K562 (cell line): ENCODE measurements at regions not wholly inside any gene's neighbourhood (a gene's known extent, or its start where the extent isn't known, plus 50 kb on each side); places are given as distances from the start of the nearest gene placed in this dataset.

ENCODE experiments used
- ATAC-seq: fragments of 200-7000 bp; cut with Tn5 transposase; 3 replicates; pipeline ENCODE4 v1.9.1; 2020; ENCODE audit warnings: moderate library complexity
- BruUV-seq: library from RNA; stranded (reverse); fragments of 400-500 nt; replicated peaks from 2 replicates; lab custom pipeline; 2021; lab: Mats Ljungman, UMichigan
- CTCF ChIA-PET: fragments of 300-600 bp; formaldehyde crosslinking; extraction: SDS; loops from one replicate; lab custom pipeline; 2021; ENCODE audit warnings: low intra/inter-chr PET ratio; lab: Yijun Ruan, JAX
- POLR2A ChIA-PET: fragments of 300-600, 350-650 bp; sonication (Branson Sonifier 250); formaldehyde crosslinking; extraction: SDS; loops from one replicate; lab custom pipeline; 2021; ENCODE audit warnings: antibody characterized with exemption, inconsistent platforms; lab: Yijun Ruan, JAX
- DNase-seq, 4 experiments: peaks; one replicate each; pipeline versions ENCODE4 v3.0.0 to v3.0.0-alpha.2; 2011 to 2018; ENCODE audit warnings: low spot score in 3 of 4, mixed read lengths in 3 of 4; ENCODE audit errors: extremely low read depth in 1 of 4
- FAIRE-seq: peaks from 2 replicates; lab custom pipeline; 2011; peaks lifted over from hg19 to GRCh38; lab: Jason Lieb, UNC
- H2AFZ ChIP-seq: 2 replicates; pipeline ENCODE4 v1.6.0; 2011; ENCODE audit warnings: low read depth, low read length, control low read depth, inconsistent platforms
- H3K27ac ChIP-seq: fragments of 200-600 bp; 3 replicates; pipeline ENCODE4 v1.8.0; 2011; ENCODE audit warnings: low read depth, mild to moderate bottlenecking, control low read depth, inconsistent platforms, low read length, moderate library complexity, mixed read lengths; ENCODE audit errors: extremely low read depth
- H3K27me3 ChIP-seq, 2 experiments: fragments of 300-600 bp in 1 of 2; 2 replicates in 1 of 2; 3 replicates in 1 of 2; pipeline versions ENCODE4 v1.6.0 to v1.8.0; 2011; ENCODE audit warnings: inconsistent platforms in 2 of 2, low read length in 2 of 2, mild to moderate bottlenecking in 1 of 2, mixed read lengths in 1 of 2, moderate library complexity in 1 of 2; ENCODE audit not compliant: control insufficient read depth in 2 of 2, insufficient read depth in 2 of 2
- H3K36me3 ChIP-seq: fragments of 300-600 bp; 3 replicates; pipeline ENCODE4 v1.8.0; 2011; ENCODE audit warnings: mild to moderate bottlenecking, low read length, inconsistent platforms; ENCODE audit not compliant: control insufficient read depth, insufficient read depth
- H3K4me1 ChIP-seq, 2 experiments: fragments of 200-600 bp in 1 of 2; replicated peaks in 1 of 2; 2 replicates in 1 of 2; 3 replicates in 1 of 2; pipeline versions ENCODE4 v1.5.1 to v1.8.0; 2011; ENCODE audit warnings: inconsistent platforms in 2 of 2, low read length in 2 of 2, mild to moderate bottlenecking in 1 of 2, mixed read lengths in 1 of 2, moderate library complexity in 1 of 2; ENCODE audit not compliant: control insufficient read depth in 2 of 2, insufficient read depth in 2 of 2
- H3K4me2 ChIP-seq: 2 replicates; pipeline ENCODE4 v1.6.1; 2011; ENCODE audit warnings: low read length, control low read depth, inconsistent platforms, mixed read lengths; ENCODE audit not compliant: insufficient read depth
- H3K4me3 ChIP-seq: fragments of 200-600 bp; sonication (generic), shearing (Covaris generic); 2 replicates; pipeline ENCODE4 v1.5.1; 2016; ENCODE audit warnings: control low read depth, inconsistent platforms
- H3K79me2 ChIP-seq: fragments of 200-600 bp; 3 replicates; pipeline ENCODE4 v1.8.0; 2011; ENCODE audit warnings: low read length, inconsistent platforms; ENCODE audit not compliant: control insufficient read depth, insufficient read depth
- H3K9ac ChIP-seq, 2 experiments: 2 replicates each; pipeline versions ENCODE4 v1.6.0 to v1.6.1; 2011; ENCODE audit warnings: low read depth in 2 of 2, low read length in 2 of 2, control low read depth in 1 of 2, inconsistent platforms in 1 of 2, mild to moderate bottlenecking in 1 of 2, mixed read lengths in 1 of 2; ENCODE audit not compliant: insufficient read depth in 1 of 2
- H3K9me1 ChIP-seq: one replicate; pipeline ENCODE4 v1.6.0; 2011; ENCODE audit warnings: inconsistent platforms, mild to moderate bottlenecking, low read length, moderate library complexity; ENCODE audit not compliant: control insufficient read depth, insufficient read depth
- H3K9me3 ChIP-seq: replicated peaks from 2 replicates; pipeline ENCODE4 v1.5.1; 2011; ENCODE audit warnings: low read depth, low read length, inconsistent platforms; ENCODE audit not compliant: control insufficient read depth, insufficient read depth
- H4K20me1 ChIP-seq: replicated peaks from 2 replicates; pipeline ENCODE4 v1.6.1; 2011; ENCODE audit warnings: low read length, inconsistent platforms, mixed read lengths; ENCODE audit not compliant: control insufficient read depth, insufficient read depth
- CBFA2T2 ChIP-seq: fragments of 450-650 bp; conservative IDR thresholded peaks from 2 replicates; pipeline ENCODE4 v1.6.1; 2017; ENCODE audit warnings: mild to moderate bottlenecking
- CHCHD3 ChIP-seq: fragments of 250-450 bp; sonication (Bioruptor Pico); IDR thresholded peaks from 2 replicates; pipeline ENCODE4 v2.1.2; 2022; ENCODE audit warnings: mild to moderate bottlenecking
- HOXB6 ChIP-seq: fragments of 250-450 bp; sonication (Bioruptor Pico); IDR thresholded peaks from 2 replicates; pipeline ENCODE4 v1.5.1; 2022; ENCODE audit warnings: mild to moderate bottlenecking, borderline replicate concordance
- MAFG ChIP-seq: fragments of 450-650 bp; conservative IDR thresholded peaks from 2 replicates; pipeline ENCODE4 v1.6.1; 2016; ENCODE audit warnings: missing genetic modification characterization, missing compliant biosample characterization
- MIER1 ChIP-seq: fragments of 450-650 bp; IDR thresholded peaks from 2 replicates; pipeline ENCODE4 v1.6.1; 2016; ENCODE audit warnings: antibody characterized with exemption, mild to moderate bottlenecking, low read depth
- NONO ChIP-seq, 2 experiments: fragments of 200-400 bp in 1 of 2; fragments of 450-650 bp in 1 of 2; formaldehyde crosslinking in 1 of 2; IDR thresholded peaks; 2 replicates each; pipeline ENCODE4 v1.6.1; 2017; ENCODE audit warnings: low read depth in 2 of 2, mild to moderate bottlenecking in 2 of 2, moderate library complexity in 2 of 2, low read length in 1 of 2
- SRSF7 ChIP-seq: fragments of 200-400 bp; formaldehyde crosslinking; optimal IDR thresholded peaks from 2 replicates; pipeline ENCODE3; 2017; ENCODE audit warnings: mild to moderate bottlenecking, low read depth, low read length
- TRIM28 ChIP-seq: fragments of 450-650 bp; IDR thresholded peaks from 2 replicates; pipeline ENCODE4 v1.6.1; 2017
- ZBTB8A ChIP-seq: fragments of 450-650 bp; IDR thresholded peaks from 2 replicates; pipeline ENCODE4 v1.6.1; 2018; ENCODE audit warnings: mild to moderate bottlenecking, moderate library complexity; ENCODE audit not compliant: partially characterized antibody
- ZNF121 ChIP-seq: sonication (generic); formaldehyde crosslinking; conservative IDR thresholded peaks from 2 replicates; pipeline ENCODE4 v1.8.0; 2022; ENCODE audit warnings: missing genetic modification reagents
- WGBS: fragments of 100-300 bp; shearing (Covaris generic); methylation state at CpG from one replicate; pipeline ENCODE4 v1.1.6; 2016; ENCODE audit warnings: low coverage, mixed read lengths; ENCODE audit not compliant: insufficient coverage; ENCODE audit errors: missing lambda C conversion rate; 5-methylcytosine and 5-hydroxymethylcytosine counted together
- in situ Hi-C: fragments of 300-500 bp; cut with MboI; formaldehyde crosslinking; loops from 4 replicates; pipeline ENCODE4 v1.15.0; 2018; ENCODE audit warnings: inconsistent platforms, mixed read lengths
- intact Hi-C: fragments of 100-400 bp; cut with micrococcal nuclease; formaldehyde crosslinking; loops from 2 replicates; pipeline ENCODE4 v1.14.2; 2022
- TF ChIP-seq, protein P1 (sequence below): fragments of 250-450 bp; sonication (Bioruptor Pico); IDR thresholded peaks from 2 replicates; pipeline ENCODE4 v1.5.0; 2020; ENCODE audit warnings: mild to moderate bottlenecking, borderline replicate concordance
- TF ChIP-seq, protein P2 (sequence below): sonication (generic); formaldehyde crosslinking; IDR thresholded peaks from 2 replicates; pipeline ENCODE4 v1.8.1; 2023; ENCODE audit warnings: mild to moderate bottlenecking, missing genetic modification reagents

DNA sequence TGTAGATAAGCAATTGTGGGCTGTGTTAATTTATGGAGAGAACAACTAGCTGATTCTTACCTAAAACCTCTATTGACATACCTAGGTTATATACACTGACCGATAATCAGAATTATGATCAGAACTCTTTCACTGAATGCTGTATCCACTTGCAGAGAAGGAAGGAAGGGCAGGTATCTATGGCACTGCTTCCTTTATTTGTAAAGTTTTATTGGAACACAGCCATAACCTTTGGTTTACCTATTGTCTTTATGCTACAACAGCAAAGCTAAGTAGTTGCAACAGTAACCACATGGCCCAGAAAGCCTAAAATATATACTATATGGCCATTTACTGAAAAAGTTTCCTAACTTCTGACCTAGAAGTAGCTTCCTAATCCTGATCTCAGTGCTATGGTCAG is 358.9 kb upstream of the ARID1B start:
- no peak for ATAC-seq
- H3K79me2 ChIP-seq, result no peaks in the 10 kb centered on the region
- H3K4me3 ChIP-seq, result no peak overlapping the region
- H3K36me3 ChIP-seq, result no peaks in the 10 kb centered on the region
- CTCF ChIA-PET, result no interaction called here
- no peak for TF ChIP-seq MIER1
- TF ChIP-seq MAFG, result no peak
- H3K9me1 ChIP-seq, result no peaks in the 10 kb centered on the region
- WGBS, result 0% methylated on average over 1 of the region's 1 CpG
- POLR2A ChIA-PET, result no interaction called here
- H2AFZ ChIP-seq, result no peak overlapping the region
- no peaks in the 10 kb centered on the region for H4K20me1 ChIP-seq
- BruUV-seq, result no TSS peak
- DNase-seq, result no peak
- H3K9me3 ChIP-seq, result no peaks in the 10 kb centered on the region
- in situ Hi-C loops, result no loop called here
- H3K27me3 ChIP-seq, result no peaks in the 10 kb centered on the region
- no peak for FAIRE-seq
- intact Hi-C loops, result no loop called here
- no peak overlapping the region for H3K27ac ChIP-seq
- no peaks in the 10 kb centered on the region for H3K4me1 ChIP-seq
- no peak overlapping the region for H3K4me2 ChIP-seq
- no peak overlapping the region for H3K9ac ChIP-seq

DNA sequence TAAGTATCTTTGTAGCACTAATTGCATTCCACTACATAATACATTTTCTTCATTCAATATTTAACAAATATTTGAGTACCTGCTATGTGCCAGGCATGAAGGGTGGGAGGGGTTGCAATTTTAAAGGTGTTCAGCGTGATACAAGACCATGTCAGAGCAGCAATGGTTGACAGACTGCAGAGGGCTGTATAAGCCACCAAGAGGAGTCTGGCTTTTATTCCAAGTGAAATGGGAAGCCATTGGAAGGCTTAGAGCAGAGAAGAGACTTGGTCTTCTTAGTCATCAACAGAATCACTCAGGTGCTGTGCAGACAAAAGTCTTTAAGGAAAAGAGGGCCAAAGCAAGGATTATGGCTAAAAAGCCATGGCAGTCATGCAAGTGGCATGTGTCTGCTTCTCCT is 360.8 kb upstream of the ARID1B start:
- Histone ChIP-seq H3K9me3 (no peaks in the 10 kb centered on the region), H3K9ac (no peak overlapping the region), H3K36me3 (no peaks in the 10 kb centered on the region), H4K20me1 (no peaks in the 10 kb centered on the region), H3K4me3 (no peak overlapping the region), H3K27ac (no peak overlapping the region), H3K4me1 (no peaks in the 10 kb centered on the region), H3K4me2 (no peak overlapping the region), H2AFZ (no peak overlapping the region), H3K79me2 (no peaks in the 10 kb centered on the region), H3K27me3 (no peaks in the 10 kb centered on the region), H3K9me1 (no peaks in the 10 kb centered on the region)
- DNase-seq (no peak), ATAC-seq (no peak), FAIRE-seq (no peak)
- 0% methylated on average over 1 of the region's 1 CpG for WGBS
- ChIA-PET POLR2A (no interaction called here), CTCF (no interaction called here)
- in situ Hi-C loops (no loop called here), intact Hi-C loops (no loop called here)
- no TSS peak for BruUV-seq
- no peak for TF ChIP-seq CHCHD3 (CRISPR knock-in tag)
- no peak for TF ChIP-seq HOXB6 (CRISPR knock-in tag)
- no peak for TF ChIP-seq TRIM28
- TF ChIP-seq CBFA2T2, result no peak
- TF ChIP-seq, protein P1, sequence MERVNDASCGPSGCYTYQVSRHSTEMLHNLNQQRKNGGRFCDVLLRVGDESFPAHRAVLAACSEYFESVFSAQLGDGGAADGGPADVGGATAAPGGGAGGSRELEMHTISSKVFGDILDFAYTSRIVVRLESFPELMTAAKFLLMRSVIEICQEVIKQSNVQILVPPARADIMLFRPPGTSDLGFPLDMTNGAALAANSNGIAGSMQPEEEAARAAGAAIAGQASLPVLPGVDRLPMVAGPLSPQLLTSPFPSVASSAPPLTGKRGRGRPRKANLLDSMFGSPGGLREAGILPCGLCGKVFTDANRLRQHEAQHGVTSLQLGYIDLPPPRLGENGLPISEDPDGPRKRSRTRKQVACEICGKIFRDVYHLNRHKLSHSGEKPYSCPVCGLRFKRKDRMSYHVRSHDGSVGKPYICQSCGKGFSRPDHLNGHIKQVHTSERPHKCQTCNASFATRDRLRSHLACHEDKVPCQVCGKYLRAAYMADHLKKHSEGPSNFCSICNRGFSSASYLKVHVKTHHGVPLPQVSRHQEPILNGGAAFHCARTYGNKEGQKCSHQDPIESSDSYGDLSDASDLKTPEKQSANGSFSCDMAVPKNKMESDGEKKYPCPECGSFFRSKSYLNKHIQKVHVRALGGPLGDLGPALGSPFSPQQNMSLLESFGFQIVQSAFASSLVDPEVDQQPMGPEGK (CRISPR knock-in tag), result no peak
- no peak for TF ChIP-seq ZBTB8A
- no peak for TF ChIP-seq SRSF7
- TF ChIP-seq NONO (IDR thresholded peaks at IDR 0.05; ENCODE audit: low read depth in 2 of 2, low read length in 1 of 2), result no peak
- TF ChIP-seq ZNF121 (CRISPR knock-in tag), result no peak
- TF ChIP-seq, protein P2, sequence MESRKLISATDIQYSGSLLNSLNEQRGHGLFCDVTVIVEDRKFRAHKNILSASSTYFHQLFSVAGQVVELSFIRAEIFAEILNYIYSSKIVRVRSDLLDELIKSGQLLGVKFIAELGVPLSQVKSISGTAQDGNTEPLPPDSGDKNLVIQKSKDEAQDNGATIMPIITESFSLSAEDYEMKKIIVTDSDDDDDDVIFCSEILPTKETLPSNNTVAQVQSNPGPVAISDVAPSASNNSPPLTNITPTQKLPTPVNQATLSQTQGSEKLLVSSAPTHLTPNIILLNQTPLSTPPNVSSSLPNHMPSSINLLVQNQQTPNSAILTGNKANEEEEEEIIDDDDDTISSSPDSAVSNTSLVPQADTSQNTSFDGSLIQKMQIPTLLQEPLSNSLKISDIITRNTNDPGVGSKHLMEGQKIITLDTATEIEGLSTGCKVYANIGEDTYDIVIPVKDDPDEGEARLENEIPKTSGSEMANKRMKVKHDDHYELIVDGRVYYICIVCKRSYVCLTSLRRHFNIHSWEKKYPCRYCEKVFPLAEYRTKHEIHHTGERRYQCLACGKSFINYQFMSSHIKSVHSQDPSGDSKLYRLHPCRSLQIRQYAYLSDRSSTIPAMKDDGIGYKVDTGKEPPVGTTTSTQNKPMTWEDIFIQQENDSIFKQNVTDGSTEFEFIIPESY (CRISPR knock-in tag), result no peak
